Lower leg skin (tissue), 4 donors: ENCODE measurements at regions not wholly inside any gene's neighbourhood (a gene's known extent, or its start where the extent isn't known, plus 50 kb on each side); places are given as distances from the start of the nearest gene placed in this dataset.

Source experiments
- DNase-seq, 2 donors: peaks; one replicate each; pipeline ENCODE4 v3.0.0-alpha.2; 2019; ENCODE audit warnings: low spot score in 2 of 2
- H3K4me3 ChIP-seq: fragments of 200-600 bp; sonication (generic); 2 replicates; pipeline ENCODE4 v1.5.1; 2017; ENCODE audit warnings: mild to moderate bottlenecking, low read depth; ENCODE audit not compliant: poor library complexity, severe bottlenecking
- POLR2A ChIP-seq, 2 donors: fragments of 450-650 bp; IDR thresholded peaks; one replicate each; pipeline ENCODE4 v1.6.1; 2016 to 2017; ENCODE audit warnings: antibody characterized with exemption in 2 of 2, mild to moderate bottlenecking in 1 of 2, moderate library complexity in 1 of 2
- WGBS, 2 donors: methylation state at CpG; one replicate each; pipeline ENCODE4 v1.1.5; 2018; 5-methylcytosine and 5-hydroxymethylcytosine counted together
- intact Hi-C: fragments of 100-400 bp; cut with DNase I; formaldehyde crosslinking; loops from one replicate; pipeline ENCODE4 v1.15.0; 2023; ENCODE audit warnings: low total_unique reads
- TF ChIP-seq, protein P1 (sequence below), 3 donors: fragments of 450-650 bp; IDR thresholded peaks; one replicate each; pipeline ENCODE4 v1.5.1; 2016; ENCODE audit warnings: antibody characterized with exemption in 3 of 3, mild to moderate bottlenecking in 3 of 3, moderate library complexity in 2 of 3

- no peak overlapping the region for H3K4me3 ChIP-seq
- intact Hi-C loops, result no loop called here
- DNase-seq, result no peak
- 72 to 77% methylated on average over 3 of the region's 3 CpGs for WGBS, 2 donors
- TF ChIP-seq, protein P1, sequence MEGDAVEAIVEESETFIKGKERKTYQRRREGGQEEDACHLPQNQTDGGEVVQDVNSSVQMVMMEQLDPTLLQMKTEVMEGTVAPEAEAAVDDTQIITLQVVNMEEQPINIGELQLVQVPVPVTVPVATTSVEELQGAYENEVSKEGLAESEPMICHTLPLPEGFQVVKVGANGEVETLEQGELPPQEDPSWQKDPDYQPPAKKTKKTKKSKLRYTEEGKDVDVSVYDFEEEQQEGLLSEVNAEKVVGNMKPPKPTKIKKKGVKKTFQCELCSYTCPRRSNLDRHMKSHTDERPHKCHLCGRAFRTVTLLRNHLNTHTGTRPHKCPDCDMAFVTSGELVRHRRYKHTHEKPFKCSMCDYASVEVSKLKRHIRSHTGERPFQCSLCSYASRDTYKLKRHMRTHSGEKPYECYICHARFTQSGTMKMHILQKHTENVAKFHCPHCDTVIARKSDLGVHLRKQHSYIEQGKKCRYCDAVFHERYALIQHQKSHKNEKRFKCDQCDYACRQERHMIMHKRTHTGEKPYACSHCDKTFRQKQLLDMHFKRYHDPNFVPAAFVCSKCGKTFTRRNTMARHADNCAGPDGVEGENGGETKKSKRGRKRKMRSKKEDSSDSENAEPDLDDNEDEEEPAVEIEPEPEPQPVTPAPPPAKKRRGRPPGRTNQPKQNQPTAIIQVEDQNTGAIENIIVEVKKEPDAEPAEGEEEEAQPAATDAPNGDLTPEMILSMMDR (IDR thresholded peaks at IDR 0.05), result no peak
- TF ChIP-seq POLR2A (IDR thresholded peaks at IDR 0.05), result no peak
These were observed 139.0 kb downstream of the ZFP36L2 start for GRCh38 chr2:43087413-43087812.

GRCh38 chr2:43086451-43087221, 139.8 kb downstream of the ZFP36L2 start:
- intact Hi-C loops, result no loop called here

DNA sequence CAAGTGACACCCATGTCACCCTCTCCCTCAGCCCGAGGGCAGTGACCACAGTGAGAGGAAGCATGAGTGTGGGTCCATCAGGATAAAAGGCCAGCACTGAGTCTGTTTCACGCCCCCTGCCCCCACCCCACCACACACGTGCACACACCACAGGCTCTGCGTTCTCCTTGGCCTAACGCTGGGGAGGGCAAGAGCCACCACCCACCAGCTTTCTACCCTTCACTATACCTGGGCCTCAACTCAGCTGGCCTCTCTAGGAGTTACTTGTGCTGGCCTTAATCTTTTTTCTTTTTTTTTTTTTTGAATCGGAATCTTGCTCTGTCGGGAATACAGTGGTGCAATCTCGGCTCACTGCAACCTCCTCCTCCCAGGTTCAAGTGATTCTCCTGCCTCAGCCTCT, 140.5 kb downstream of the ZFP36L2 start:
- 55 to 56% methylated on average over 8 of the region's 8 CpGs for WGBS, 2 donors
- no peak for TF ChIP-seq POLR2A (IDR thresholded peaks at IDR 0.05)
- TF ChIP-seq, protein P1 (IDR thresholded peaks at IDR 0.05), result no peak
- peak in 1 of 2 donors; percentile 81 for DNase-seq
- H3K4me3 ChIP-seq, result no peak overlapping the region
- intact Hi-C loops, result no loop called here

More at GRCh38 chr2:43086451-43087221, 139.8 kb downstream of the ZFP36L2 start:
- TF ChIP-seq POLR2A (IDR thresholded peaks at IDR 0.05), result no peak
- peak; percentile 86 to 89 for DNase-seq
- H3K4me3 ChIP-seq, result no peak overlapping the region
- 8 to 11% methylated on average over 14 of the region's 14 CpGs for WGBS, 2 donors

DNA sequence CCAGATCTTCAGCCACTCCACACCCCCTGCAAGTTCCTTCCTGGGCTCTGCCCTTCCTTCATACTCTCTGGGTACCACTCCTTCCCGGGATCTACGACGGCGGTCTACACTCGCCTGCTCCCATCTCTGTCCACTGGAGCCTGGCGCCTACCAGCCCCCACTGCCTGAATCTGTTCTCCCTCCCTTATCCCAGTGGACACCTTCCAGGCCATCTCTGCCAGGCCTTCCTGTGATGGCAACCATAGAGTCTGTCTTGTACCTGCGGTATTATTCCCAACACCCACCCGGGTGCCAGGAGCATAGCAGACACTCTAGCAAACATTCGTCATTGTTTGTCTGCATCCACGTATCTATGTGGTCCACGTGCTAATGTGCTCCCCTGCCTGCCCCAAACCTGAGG, 140.9 kb downstream of the ZFP36L2 start:
- intact Hi-C loops, result no loop called here
- DNase-seq, result peak in 1 of 2 donors; percentile 83
- TF ChIP-seq POLR2A (IDR thresholded peaks at IDR 0.05), result no peak
- TF ChIP-seq, protein P1 (IDR thresholded peaks at IDR 0.05), result no peak
- H3K4me3 ChIP-seq, result no peak overlapping the region
- 86 to 93% methylated on average over 11 of the region's 11 CpGs for WGBS, 2 donors

DNA sequence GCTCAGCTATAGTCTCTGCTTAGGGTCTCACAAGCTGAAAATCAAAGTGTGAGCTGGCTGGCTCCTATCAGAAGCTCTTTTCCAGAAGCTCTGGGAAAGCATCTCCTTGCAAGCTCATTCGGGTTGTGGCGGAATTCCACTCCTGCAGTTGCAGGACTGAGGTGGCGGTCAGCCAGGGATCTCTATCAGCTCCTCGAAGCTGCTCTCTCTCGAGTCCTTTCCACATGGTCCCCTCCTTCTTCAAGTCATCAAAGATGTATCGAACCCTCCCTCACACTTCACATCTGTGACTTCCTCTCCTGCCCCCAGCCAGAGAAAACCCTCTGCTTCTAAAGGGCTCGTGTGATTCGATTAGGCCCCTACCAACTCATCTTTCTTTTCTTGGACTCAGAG, 141.7 kb downstream of the ZFP36L2 start:
- H3K4me3 ChIP-seq, result no peak overlapping the region
- TF ChIP-seq POLR2A (IDR thresholded peaks at IDR 0.05), result no peak
- TF ChIP-seq, protein P1 (IDR thresholded peaks at IDR 0.05), result no peak
- intact Hi-C loops, result no loop called here
- peak in 1 of 2 donors; percentile 90 for DNase-seq
- WGBS, 2 donors, result 27 to 29% methylated on average over 8 of the region's 8 CpGs

- TF ChIP-seq, protein P1 (IDR thresholded peaks at IDR 0.05), result no peak
- no peak for TF ChIP-seq POLR2A (IDR thresholded peaks at IDR 0.05)
- DNase-seq, result peak in 1 of 2 donors; percentile 87
- 19 to 21% methylated on average over 13 of the region's 13 CpGs for WGBS, 2 donors
These were observed 142.4 kb downstream of the ZFP36L2 start for GRCh38 chr2:43083710-43084698.

More at GRCh38 chr2:43083710-43084698, 142.4 kb downstream of the ZFP36L2 start:
- H3K4me3 ChIP-seq, result no peak overlapping the region
- intact Hi-C loops, result no loop called here
